Activated naive CD4-positive, alpha-beta T cell treated with Interleukin-2 at 50 U/mL for 16 hours (primary cell): ENCODE measurements at regions not wholly inside any gene's neighbourhood (a gene's known extent, or its start where the extent isn't known, plus 50 kb on each side); places are given as distances from the start of the nearest gene placed in this dataset.

Experiments
- DNase-seq: peaks from one replicate; pipeline ENCODE4 v3.0.0-alpha.2; 2020

DNA sequence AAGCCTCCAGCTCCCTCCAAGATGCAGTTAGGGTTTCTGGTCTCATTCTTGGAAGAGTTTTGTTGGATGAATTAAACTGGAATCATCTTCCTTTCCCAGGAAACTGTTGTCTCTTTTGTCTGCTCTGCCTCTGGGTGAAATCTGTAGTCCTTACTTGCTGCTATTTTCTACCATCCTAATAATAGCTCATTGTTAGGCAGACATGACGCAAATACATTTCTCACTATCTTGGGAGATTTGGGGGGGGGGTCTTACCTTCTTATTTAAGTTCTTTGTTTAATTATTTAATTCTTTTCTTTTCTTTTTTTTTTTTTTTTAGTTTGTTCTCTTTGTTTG is 85.4 kb upstream of the DUSP10 start:
- DNase-seq: no peak

DNA sequence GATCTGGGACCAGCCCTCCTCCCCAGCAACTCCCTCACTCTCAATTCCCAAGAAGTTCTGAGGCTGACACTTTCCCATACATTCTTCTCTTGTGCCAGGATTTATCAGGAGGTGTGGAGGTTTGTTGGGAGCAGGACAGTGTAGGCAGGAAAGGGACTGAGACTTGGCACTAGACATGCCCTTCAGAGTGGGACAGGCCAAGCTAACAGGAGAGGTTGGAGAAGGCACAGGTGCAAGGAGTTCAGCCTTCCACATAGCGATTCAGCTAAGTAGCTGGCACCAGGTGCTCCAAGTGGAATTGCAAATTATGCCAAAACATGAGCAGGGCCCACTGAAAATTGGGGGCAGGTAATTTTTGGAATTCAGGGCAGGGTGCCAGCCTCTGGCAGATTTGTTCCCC is 83.0 kb upstream of the DUSP10 start:
- DNase-seq: no peak

DNA sequence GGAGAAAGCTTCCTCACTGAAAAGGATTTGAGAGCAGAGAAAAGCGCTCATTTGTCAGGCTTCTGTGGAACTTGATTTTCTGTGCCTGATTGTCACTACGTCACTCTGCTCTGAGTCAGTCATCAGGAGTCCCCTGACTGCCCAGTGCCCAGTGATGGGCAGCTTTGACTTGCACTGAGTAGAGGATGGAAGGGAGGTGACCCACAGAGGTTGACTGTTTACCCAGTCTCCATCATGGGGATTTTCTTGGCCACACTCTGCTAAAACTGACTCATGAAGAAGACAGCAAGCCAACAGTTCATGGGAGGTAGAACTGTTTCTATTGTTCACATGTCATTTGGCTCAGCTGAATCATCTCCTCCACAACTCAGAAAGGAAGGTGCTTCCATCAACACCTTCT is 82.1 kb upstream of the DUSP10 start:
- peak; percentile 7 for DNase-seq

DNA sequence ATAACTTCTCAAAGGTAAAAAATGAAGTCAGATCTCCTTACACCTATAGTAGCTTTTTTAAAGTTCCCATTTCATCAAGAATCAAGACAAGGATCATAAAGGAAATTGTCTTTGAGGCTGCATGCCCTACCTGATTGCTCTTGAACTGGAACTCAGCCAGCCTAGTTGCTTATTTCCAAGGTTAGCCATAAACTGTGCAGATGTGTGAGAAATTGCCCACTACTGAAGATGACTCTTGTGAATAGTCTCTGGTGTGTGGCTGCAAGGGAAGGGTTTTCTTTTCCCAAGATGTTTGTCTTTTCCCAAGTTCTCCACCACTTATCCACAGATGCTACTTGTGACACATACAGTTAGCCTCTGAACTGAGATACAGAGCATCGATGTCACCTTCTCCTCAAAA is 81.7 kb upstream of the DUSP10 start:
- no peak for DNase-seq

DNA sequence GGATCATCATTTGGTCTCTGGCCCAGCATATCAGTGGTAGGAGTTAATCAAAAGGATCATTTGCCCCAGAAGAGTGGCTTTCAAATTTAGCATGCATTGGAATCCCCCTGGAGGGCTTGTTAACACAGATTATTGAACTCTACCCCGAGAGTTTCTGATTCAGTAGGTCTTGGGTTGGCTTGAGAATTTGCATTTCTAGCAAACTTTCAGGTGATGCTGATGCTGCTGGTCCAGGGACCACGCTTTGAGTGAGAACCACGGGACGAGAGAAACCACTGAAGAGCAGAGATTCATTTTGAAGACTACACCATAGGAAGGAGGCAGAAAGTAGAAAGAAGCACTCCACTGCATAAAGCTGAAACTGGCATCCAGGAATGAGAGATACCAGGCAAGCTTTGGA is 81.3 kb upstream of the DUSP10 start:
- DNase-seq: no peak

- no peak for DNase-seq
These were observed 80.7 kb upstream of the DUSP10 start for GRCh38 chr1:221822591-221822990.

- DNase-seq: no peak
These were observed 75.0 kb upstream of the DUSP10 start for GRCh38 chr1:221816899-221817298.

- no peak for DNase-seq
These were observed 73.8 kb upstream of the DUSP10 start for GRCh38 chr1:221815660-221816059.

- DNase-seq: no peak
These were observed 72.0 kb upstream of the DUSP10 start for GRCh38 chr1:221813887-221814286.

- DNase-seq: no peak
These were observed 71.2 kb upstream of the DUSP10 start for GRCh38 chr1:221812905-221813597.

DNA sequence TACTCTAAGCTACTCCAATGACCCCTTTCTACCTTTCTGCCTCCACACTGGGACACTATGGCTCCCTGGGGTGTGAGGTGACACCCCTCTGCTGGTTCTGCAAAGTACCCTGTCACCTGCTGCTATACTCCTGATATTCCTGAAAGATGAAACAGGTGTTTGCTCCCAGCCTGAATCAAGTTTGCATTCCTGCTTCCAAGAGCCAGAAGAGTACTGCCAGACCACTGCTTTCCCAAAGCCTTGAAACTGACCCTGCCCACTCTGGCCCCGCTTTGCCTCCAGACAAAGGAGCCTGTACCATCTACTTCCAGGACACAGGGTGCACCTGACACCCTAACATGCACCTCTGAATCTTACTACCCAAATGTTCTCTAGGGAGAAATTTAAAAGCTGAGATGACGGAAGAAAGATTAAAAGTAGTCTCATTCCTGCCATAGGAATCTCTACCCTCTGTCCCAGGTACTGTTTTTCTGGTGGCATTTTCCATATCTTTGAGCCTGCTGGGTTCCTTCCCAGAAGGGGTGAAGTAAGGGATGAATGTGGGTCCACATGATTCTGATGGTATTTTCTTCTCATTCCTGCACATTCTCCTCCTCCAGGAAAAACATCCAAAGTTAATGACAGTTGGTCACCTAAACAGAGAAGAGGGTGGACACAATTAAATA is 70.3 kb upstream of the DUSP10 start:
- DNase-seq: no peak

DNA sequence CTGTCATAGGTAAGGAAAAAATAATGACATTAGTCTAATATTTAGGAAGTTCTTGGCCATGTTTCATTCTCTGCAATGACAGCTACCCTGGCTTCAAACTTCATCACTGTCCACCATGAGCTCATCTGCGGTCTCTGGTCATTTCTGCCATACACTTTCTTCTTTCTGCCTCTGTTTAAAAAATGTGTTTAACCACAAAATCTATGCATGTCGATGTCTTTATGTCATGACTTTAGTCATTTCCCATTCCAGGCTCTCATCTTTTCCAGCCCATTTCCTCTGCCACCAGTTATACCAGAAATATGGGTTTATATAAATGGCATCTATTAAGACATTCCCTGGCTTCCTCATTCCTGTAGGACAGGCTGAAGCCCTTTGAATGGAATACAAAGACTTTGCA is 68.5 kb upstream of the DUSP10 start:
- no peak for DNase-seq

- DNase-seq: no peak
These were observed 67.5 kb upstream of the DUSP10 start for GRCh38 chr1:221809091-221810029.

- DNase-seq: no peak
These were observed 65.1 kb upstream of the DUSP10 start for GRCh38 chr1:221806984-221807383.

DNA sequence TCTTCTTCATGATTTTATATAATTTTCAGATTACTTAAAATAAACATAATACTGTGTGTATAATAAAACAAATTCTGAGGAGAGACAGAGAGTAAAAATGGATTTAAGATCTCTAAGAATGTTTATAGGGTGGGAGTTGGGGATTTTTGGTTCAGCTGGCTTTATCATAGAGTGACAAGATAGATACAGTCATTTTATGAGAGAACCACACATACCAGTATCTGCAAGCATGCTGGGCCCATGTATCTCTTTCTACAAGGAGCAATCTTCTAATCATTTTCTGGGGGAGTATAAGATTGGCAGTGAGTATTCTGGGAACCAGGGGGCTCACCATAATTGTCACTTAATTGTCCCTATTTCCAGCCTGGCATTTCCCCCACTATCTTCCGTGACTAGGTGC is 64.3 kb upstream of the DUSP10 start:
- DNase-seq: no peak

DNA sequence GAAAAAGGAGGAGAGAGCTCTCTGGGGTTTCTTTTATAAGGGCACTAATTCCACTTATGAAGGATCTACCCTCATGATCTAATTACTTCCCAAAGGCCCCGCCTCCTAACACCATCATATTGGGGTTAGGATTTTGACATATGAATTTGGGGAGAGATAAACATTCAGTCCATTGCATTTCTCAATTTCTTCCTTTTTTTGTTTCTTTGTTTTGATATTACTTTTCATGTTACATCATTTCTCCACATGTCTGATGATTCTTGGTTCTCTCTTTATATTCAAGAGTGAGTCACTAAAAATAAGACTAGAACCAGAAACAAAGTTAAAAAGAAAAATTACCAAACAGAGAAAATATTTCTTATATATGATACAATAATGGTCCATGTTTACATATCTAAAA is 63.2 kb upstream of the DUSP10 start:
- no peak for DNase-seq

- DNase-seq: no peak
These were observed 62.4 kb upstream of the DUSP10 start for GRCh38 chr1:221804303-221804702.

DNA sequence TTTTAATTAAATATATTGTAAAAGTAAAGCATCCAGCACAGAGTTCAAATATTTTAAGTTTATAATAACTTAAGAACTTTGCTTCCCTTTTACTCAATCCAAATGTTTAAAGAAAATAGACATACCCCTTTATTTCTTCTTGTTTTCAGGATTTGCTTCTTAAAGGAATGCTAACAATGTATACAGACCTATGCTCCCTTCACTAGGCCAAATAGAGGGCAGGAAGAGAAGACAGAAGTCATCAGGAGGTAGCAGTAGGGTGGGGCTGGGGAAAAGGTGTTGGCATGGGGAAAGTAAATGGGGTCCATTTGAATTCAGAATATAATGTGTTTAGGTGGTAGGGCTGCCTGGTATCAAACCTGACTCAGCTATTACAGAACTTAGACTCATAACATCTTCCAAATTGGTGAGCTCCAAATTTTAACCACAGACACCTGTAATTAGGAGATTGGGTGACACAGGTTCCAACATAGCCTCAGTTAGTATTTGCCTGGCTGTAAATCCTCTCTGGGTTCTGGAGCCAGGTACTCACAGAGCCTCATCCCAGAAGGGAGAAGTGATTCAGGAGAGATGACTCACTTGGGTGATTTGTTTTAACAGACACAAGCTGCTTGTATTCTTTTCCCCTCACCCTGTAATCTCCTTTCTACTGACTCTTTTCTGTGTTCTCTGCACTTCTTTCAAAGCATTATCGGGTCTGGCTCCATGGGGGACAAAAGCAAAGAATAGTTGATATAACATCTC is 60.1 kb upstream of the DUSP10 start:
- no peak for DNase-seq

GRCh38 chr1:221801251-221801661 is 59.4 kb upstream of the DUSP10 start:
- no peak for DNase-seq

DNA sequence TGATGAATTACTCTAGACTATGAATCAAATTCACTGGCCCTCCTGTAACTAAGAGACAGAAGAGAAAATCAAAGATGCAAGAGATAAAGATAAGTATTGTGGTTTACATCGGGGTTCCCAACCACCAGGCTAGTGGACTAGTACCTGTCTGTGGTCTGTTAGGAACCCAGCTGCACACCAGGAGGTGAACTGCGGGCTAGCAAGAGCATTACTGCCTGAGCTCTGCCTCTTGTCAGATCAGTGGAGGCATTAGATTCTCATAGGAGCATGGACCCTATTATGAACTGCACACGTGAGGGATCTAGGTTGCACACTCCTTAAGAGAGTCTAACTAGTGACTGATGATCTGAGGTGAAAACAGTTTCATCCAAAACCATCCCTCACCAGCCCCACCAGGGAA is 58.9 kb upstream of the DUSP10 start:
- no peak for DNase-seq

GRCh38 chr1:221797506-221797905 is 55.6 kb upstream of the DUSP10 start:
- DNase-seq: no peak

DNA sequence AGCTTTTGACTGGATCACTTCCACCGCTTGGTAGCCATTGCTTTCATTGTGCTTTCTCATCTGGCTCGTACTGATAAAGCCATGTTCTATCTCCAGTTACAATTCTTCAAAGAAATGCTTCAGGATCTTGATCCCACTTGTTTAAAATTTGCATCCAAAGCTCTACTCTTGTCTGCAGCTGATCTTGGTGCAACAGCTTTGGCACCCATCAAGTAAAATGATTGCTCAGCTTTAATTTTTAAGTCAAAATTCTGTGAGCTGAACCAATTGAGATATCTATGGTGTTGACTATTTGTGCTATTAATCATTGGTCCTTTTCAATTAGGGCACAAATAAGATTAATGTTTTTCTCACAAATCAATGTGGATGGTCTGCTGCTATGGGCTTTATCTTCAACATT is 54.8 kb upstream of the DUSP10 start:
- no peak for DNase-seq

GRCh38 chr1:221795380-221795779 is 53.5 kb upstream of the DUSP10 start:
- DNase-seq: peak; percentile 36
